ENCODE measurements at regions not wholly inside any gene's neighbourhood (a gene's known extent, or its start where the extent isn't known, plus 50 kb on each side); places are given as distances from the start of the nearest gene placed in this dataset.

DNA sequence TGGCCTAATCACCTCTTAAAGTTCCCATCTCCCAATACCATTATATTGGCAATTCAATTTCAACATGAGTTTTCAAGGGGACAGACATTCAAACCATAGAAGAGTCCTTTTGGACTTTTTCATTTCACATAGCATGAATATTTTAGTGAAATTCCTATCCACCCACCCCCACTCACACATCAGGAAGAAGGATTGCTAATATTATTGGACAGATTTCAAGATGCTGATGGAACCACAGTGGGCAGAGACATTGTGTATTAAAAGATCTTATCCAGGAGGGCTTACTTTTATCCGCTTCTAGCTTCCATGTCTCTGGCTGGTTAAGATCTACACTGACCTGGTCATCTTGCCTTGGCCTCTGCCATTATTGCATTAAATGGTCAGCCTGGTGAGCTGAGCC, 297.4 kb upstream of the ACVR2A start:
- no peak for DNase-seq

DNA sequence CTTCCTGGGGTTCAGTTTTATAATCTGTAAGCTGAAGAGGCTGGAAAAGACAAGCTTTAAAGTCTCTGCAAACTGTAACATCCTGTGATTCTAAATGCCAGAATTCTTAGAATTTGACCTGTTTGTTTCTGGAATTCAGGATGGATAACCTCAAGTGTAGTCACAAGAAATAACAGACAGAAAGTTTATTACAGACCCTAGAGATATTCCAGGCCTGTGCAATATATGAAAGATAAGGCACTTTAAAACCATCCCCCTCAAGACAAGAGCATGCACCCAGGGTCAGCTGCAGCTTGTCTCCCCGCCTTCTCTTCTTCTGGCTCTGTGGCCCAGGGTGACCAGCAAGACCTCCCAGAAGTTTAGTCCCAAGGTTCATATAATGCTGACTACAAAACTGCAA, 298.7 kb upstream of the ACVR2A start:
- peak; percentile 17 for DNase-seq

DNA sequence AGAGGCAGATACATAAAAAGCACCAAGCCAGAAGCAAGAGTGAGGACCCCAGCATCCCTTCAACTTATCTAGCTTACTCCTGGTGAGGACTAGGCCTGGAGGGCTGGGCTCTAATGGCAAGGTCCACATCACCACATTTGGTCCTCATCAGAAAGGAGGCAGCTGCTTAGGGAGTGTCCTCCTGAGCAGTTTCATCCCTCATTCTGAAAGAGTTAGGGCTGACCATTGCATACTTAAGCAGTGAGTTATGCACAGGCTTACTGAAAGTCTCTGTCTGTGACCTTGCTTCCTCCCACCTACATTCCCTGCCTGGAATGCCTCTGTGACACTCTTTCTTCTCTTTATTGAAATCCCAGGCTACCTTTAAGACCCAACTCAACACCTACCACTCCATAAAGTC, 301.8 kb upstream of the ACVR2A start:
- peak; percentile 53 for DNase-seq

DNA sequence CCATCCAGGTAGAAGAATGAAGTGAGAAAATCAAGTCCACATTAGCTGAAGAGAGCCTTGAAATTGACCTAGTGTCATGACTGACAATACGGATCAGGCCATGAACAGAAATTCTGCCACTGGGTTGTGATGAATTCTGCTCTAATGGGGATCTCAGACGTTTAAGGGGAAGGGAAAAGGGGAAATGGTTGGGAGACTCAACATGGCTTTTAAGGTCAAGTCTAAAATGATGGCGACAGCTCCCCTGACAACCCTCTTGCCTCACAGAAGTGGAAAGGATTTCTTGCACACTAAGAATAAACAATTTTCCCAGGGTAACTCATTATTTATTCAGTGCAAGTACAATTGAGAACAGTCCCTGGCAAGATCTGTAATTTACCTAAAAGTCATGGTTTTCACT, 302.5 kb upstream of the ACVR2A start:
- DNase-seq, result peak; percentile 12

DNA sequence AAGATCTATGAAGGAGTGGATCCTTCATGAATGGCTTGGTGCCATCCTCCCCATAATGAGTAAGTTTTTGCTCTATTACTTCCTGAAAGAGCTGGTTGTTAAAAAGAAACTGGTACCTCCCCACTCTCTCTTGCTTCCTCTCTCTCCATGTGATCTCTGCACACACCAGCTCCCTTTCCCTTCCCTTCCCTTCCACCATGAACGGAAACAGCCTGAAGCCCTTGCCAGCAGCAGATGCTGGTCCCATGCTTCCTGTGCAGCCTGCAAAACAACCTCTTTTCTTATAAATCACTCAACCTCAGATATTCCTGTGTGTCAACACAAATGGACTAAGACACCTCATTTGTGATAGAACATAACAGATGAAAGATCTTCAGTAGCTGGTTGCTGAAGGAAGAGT, 303.5 kb upstream of the ACVR2A start:
- peak; percentile 8 for DNase-seq

DNA sequence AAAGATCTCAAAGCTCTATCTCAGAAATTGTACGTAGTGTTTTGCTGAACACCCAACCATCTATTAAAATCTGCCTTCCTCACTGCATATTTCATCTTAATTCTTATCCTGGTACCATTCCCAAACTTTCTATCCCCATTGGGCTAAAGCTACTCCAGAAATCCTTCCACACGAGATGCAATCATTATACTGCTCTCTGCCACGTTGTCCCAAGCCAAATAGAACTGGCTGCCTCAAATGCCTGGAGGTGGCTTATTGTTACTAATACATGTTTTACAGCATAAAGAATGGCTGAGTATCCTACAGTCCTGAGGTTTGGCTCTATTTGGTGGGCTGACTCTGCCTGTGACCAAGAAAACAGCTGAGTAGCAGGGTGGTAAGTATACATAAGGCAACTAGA, 306.0 kb upstream of the ACVR2A start:
- DNase-seq, result peak; percentile 12

DNA sequence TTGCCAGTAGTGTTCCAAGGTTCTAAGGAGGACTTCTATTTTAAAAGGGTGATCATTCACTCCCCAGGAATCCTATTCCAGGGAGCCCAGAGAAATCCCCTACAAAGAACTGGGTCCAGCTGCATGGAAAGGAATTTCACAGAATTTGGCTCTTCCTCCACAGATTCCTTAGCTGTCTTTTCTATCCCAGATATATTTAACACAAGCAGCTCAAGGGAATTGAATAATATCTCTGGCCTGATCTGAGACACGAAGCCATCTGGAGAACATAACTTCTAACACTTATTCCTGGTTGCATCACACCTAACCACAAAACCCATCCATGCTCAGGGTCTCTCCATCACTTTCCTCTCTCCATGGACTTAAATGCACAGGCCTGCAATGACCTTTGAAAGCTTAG, 306.7 kb upstream of the ACVR2A start:
- peak; percentile 1 for DNase-seq

DNA sequence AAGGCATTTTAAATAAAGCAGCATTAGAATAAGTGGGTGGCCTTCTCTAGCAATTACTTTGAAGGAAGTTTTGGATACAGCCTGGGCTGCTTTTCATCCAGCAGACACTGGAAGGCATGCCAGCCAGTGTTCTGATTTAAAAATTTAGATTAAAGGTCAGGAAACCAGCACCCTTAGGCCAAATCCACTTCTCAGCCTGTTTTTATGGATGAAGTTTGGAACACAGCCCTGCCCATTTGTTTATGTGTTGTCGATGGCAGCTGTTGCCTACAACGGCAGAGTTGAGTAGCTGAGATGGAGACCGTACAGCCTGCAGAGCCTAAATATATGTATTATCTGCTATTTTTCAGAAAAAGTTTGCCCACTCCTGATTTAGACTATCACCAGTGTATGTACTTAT, 313.6 kb upstream of the ACVR2A start:
- DNase-seq, result peak; percentile 12

DNA sequence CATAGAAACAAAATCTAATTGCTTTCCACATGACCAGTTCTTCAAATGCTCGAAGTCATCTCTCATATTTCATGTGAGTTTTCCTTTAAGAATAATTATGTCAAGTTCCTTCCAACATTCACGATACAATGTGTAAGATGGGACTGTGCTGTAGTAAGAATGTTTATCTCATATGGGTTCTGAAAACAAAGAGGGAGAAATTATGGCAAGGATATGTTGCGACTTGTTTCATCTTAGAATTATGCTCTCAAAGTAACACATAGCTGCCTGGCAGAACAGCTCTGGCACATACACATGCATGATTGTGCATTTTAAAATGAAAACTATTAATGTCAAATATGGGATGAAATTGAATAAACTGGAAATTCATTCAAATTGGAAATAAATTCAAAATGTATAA, 314.8 kb upstream of the ACVR2A start:
- no peak for DNase-seq

DNA sequence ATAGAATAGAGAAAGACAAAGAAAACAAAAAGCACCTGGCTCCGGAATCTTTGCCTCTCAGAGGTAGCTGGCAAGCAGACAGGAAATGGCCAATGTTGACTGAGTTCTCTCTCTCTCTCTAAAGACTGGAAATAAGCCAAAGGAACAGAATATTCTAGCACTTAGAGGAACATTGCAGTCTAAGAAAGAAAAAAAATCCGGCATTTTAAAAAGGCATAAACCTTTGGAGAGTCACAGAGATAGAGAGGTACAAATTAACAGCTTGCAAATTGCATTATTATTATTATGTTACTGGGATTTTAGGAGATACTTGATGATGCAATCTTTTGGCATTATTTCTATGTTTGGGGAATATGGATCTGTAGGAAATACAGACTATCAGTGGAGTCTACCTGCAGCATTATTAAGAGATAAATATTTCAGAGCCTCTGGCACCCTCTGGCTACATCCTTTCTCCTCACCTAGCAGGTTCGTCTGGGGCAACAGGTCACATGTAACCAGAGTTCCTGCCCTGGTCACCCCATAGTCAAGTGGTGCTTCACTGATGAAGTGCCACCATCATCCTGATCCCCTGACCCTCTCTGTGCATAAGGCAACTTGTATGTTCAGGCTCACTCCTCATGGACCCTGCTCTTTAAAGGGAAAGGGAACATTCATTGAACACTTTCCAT, 318.9 kb upstream of the ACVR2A start:
- DNase-seq, result peak; percentile 22

DNA sequence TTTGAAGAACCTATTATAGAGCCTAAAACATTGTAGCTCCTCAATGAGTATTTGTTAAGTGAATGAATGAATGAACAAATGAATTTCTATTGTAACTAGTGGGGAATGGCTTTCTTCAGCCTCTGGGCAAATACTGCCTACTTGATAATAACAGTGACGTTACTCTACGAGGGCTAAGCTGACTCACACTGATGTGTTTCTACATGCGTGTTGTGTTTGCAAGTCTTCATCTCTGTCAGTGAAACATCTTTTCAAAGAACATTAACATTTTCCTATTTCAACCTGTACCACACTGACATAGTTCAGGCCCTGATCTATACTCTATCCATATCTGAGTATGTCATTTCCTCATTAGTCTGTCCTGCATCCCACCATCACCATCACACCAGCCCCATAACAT, 319.9 kb upstream of the ACVR2A start:
- peak; percentile 18 for DNase-seq

DNA sequence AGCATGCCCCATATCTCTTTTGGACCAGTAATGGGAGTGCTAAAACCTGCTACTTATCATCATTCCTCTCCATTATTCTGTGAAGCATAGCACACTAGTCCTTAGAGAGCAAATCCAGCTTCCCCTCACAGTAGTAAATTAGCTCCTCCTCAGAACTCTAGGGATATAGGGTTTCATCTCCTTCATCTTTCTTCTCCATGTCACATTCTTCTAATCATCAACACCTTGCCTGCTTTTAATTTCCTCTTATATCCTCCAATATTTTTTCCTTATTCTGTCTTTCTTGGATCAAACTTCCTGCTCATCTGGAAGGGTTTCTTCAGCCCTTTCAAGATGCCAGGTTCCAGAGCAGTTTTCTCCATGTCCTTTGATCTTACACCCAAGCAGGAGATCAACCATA, 321.4 kb upstream of the ACVR2A start:
- DNase-seq, result no peak

DNA sequence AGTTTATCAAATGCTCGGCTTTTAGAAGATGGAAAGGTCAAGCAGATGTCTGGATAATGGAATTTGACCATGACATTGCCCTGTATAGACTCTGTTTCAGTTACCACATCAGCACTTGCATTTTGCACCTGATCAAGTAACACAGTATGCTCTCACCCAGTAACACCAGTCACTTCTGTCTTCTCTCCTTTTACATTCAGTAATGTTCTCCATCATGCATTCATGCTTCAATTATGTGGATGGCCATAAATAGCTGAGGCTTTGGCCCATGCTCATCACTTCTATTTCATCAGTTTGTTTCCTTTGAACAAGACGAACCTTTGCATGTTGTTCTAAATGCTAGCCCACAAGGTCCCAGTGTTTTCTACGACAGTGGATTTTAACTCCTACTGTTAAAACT, 322.9 kb upstream of the ACVR2A start:
- no peak for DNase-seq

DNA sequence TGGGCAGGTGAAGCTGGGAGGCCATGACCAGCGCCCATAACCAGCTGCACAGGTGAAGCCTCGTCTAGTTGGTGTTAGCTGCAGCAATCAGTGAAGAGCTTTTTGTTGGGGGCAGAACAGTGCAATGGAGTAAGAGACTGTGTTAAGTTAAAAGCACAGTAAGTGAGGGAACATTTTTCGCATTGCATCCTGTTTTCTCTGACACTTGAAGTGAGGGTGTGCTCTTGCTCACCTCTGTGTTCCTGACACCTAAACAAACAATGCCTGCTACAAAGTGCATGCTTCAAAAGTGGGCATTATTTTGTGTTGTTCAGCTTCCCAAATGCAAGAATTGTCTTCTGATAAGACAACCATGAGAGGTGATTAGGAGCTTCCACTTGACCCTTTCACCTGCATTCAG, 324.0 kb upstream of the ACVR2A start:
- no peak for DNase-seq

DNA sequence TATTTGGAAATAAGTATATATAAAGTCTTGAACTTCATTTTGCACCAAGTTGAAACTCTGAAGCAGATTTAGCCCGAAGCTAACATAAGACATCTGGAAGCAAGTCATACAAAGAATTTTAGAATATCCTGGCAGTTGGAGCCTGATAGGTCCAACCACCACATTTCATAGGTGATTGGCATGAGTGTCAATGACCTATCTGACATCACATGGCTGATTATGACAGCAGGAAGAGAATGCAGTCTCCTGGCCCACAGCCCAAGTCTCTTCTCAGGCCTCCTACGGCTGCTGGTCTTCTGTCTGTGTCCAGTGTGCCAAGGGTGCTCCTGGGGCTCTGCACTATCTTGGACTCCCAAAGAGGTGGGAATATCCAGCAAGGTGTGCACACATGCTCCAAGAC, 325.7 kb upstream of the ACVR2A start:
- DNase-seq, result no peak

DNA sequence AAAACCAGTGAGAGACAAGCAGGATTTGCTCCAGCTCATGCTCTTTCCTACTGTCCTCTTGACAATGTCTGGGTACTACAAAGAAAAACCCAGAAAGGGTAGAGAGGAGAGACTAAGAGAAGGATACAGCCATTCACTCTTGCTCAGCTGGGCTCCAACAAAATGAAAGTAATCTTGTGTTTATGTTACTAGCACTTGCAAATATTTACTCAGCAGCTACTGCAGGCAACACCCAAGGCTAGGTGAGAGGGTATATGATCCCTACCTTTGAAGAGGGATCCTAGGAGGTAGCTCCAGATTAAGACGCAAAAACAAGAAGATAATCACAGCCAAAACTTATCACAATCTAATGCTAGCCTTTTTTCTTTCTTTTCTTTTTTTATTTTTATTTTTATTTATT, 329.6 kb upstream of the ACVR2A start:
- no peak for DNase-seq

DNA sequence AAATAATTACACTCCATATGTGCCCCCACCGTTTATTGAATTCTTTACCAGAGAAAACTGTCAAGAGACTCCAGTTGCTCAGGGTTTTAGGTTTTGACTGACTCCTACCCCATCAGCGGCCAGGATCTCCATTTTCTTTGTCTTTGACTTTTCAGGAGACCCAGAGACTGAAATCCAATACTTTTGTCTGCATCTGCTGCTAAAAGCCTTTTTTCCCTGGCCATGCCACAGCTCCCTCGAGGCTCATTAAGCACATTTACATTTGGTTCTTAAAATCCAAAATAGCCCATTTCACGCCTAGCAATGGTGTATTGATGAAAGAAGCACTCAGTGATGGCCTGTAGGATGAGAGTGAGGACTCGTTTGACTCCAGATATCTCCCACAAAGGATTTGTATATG, 332.6 kb upstream of the ACVR2A start:
- peak; percentile 45 for DNase-seq

DNA sequence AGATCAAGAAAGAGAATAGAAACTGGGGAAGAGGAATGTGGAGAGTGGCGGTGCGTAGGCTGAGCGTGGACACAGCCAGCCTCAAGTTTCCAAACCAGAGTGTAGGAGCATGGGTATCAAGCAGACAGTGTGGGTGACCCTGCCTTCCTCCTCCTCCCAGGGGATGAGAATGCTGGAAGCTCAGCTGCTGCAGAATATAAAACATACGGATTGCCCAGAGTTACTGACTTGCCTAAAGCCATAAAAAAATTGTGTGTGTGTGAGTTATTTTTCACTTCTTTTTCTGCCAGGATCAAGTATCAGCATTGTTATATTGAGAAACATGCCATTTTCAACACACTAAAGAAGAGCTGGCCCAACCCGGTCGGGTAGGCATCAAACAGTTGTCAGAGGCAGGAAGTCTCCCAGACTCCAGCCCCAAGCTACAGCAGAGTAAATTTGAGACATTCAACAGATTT, 333.3 kb upstream of the ACVR2A start:
- peak; percentile 57 for DNase-seq

DNA sequence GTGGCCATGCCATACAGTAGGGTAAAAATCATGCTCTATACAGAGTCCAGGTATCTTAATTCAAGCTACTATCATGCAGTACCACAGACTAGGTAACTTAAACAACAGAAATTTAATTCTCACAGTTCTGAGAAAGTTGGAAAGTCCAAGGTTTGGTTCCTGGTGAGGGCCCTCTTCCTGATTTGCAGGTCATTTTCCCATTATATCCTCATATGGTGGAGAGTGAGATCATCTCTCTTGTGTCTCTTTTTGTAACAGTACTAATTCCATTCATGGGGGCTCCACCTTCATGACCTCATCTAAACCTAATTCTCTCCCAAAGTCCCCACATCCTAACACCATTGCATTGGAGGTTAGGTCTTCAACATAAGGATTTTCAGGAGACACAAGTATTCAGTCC, 335.0 kb upstream of the ACVR2A start:
- DNase-seq, result no peak

DNA sequence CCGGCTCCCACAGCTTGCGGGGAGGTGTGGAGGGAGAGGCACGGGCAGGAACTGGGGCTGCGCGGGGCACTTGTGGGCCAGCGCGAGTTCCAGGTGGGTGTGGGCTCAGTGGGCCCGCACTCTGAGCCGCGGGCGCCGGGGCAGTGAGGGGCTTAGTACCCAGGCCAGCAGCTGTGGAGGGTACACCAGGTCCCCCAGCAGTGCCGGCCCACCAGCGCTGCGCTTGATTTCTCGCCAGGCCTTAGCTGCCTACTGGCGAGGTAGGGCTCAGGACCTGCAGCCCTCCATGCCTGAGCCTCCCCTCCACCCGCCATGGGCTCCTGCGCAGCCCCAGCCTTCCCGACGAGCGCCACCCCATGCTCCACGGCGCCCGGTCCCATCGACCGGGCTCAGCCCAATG, 337.9 kb upstream of the ACVR2A start:
- DNase-seq, result no peak

DNA sequence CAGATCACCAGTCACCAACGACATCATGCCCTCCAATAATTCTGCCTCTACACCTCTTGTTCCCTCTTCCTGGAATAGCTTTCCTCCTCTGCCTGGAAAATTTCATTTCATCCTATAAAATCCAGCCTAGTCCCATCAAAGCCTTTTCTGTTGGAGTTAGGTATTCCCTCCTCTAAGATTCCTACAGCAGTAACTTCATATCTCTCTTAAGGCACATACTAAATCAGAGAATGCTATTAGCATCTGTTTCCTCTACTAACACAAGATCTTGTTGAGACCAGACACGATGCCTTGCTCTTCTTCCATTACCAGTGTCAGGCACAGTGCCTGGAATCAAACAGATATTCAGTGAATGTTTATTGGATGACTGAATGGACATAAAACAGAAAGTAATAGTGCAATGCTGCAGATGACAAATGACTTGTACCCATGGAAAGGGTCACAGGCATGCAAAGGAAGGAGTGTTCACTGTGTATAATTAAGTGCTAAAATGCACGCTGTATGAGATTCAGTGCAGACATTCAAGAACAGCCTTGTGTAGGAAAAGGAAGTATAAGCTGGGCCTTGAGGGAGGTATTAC, 342.0 kb upstream of the ACVR2A start:
- DNase-seq, result no peak

DNA sequence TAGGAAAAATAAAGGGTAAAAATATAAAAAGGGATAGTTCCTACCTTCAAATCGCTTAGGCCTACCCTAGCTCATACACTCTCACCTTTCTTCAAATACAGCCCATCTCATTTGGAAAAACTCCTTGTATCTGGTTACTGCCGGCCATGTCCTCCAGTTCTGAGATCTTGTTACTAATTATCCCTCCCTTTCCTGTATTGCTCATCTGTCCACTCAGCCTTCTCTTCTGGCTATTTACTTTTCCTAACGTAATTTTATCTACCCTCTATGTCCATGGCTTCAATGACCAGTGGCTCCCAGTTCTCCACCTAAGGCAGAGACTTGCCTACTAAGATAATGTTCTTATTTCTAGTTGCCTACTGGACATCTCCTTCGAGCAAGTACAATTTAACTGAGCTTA, 342.9 kb upstream of the ACVR2A start:
- DNase-seq, result no peak

DNA sequence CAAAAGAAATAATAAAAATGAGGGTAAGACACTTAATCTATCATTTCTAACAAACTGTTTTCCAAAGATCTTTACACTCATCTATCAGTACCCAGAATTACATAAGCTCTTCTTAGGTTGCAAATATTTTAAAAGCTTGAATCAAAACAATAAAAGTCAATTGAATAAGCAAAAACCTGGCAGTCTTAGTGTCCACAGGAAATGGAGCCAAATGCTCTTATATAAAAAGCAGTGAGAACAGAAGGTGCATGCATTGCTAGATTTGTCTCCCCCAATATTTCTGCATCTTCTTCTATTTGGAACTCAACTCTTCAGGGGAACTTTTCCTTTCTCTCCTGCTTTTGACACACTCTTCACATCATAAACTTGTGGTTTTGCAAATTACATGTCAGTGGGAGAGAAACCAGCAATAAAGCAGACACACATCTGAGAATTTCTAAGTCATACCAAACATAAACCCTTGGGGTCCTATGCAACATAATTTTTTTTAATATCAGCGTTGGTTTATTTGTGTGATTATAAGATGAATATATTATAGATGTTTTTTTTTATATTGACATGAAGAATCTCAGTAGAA, 343.9 kb upstream of the ACVR2A start:
- no peak for DNase-seq

DNA sequence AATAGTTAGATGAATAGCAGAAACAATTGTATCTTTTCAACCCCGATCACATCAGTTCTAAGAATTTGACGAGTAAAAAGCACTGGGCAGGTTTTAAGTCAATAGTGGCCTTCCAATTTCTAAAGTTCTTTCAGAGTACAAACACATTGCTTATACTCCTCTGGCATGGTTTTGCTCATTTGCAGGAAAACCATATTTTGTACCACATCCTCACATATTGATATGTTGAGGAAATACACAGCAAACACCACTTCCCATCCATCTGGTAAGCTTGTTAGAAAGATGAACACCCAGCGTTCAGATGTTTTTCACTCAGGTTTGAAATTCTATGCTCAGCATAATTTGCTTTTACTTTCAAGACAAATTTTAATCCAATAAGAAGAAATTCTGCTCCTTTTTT, 344.6 kb upstream of the ACVR2A start:
- DNase-seq, result no peak

DNA sequence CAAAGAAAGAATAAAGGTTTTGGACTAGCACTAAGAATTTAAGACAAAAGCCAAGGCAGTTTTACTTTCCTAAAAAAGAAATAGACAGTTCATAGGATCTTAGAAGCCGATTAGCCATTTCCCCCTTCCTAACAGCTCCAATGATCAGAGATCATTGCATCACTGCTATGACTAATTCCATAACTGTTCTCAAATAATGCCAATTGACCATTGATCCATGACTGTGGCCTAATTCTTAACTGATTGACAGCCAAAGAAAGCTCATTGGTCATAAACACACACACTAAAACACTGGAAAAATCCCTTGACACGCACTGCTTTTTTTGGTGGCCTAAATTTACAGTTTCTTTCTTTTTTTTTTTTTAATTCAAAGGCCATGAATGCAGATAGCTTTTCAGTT, 345.0 kb upstream of the ACVR2A start:
- no peak for DNase-seq

Data from islet precursor cell (in vitro differentiated cells).